SH-SY5Y (cell line): ENCODE measurements at regions not wholly inside any gene's neighbourhood (a gene's known extent, or its start where the extent isn't known, plus 50 kb on each side); places are given as distances from the start of the nearest gene placed in this dataset.

Source experiments
- GATA2 ChIP-seq: IDR thresholded peaks from 2 replicates; pipeline ENCODE4 v1.6.1; 2011; ENCODE audit warnings: mild to moderate bottlenecking, low read depth, low read length
- GATA3 ChIP-seq: IDR thresholded peaks from 2 replicates; pipeline ENCODE4 v1.6.1; 2011; ENCODE audit warnings: low read depth, mild to moderate bottlenecking, low read length, moderate library complexity

DNA sequence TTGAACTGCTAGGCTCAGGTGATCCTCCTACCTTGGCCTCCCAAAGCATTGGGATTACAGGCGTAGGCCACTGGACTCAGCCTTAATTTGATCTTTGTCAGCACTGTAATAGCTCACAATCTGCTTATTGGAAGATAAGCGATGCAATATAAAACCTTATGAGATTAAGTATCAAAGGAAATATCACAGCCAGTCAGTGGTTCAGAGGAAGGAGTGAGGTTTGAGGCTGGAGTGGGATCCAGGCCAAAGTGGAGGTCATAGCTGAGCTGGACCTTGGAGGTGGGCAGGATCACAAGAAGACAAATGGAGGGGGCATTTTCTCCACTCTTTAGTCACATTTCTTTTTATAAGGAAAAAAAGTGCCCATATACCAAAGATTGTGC, 228.5 kb downstream of the RHOU start:
- no peak for TF ChIP-seq GATA2
- TF ChIP-seq GATA3 = no peak
